ENCODE measurements at regions not wholly inside any gene's neighbourhood (a gene's known extent, or its start where the extent isn't known, plus 50 kb on each side); places are given as distances from the start of the nearest gene placed in this dataset.

- DNase-seq (ENCODE audit: low spot score): no peak
These were observed 111.7 kb downstream of the MYCN start for GRCh38 chr2:16051841-16052564.

GRCh38 chr2:16050908-16051489 lies 110.6 kb downstream of the MYCN start:
- no peak for DNase-seq (ENCODE audit: low spot score)

DNA sequence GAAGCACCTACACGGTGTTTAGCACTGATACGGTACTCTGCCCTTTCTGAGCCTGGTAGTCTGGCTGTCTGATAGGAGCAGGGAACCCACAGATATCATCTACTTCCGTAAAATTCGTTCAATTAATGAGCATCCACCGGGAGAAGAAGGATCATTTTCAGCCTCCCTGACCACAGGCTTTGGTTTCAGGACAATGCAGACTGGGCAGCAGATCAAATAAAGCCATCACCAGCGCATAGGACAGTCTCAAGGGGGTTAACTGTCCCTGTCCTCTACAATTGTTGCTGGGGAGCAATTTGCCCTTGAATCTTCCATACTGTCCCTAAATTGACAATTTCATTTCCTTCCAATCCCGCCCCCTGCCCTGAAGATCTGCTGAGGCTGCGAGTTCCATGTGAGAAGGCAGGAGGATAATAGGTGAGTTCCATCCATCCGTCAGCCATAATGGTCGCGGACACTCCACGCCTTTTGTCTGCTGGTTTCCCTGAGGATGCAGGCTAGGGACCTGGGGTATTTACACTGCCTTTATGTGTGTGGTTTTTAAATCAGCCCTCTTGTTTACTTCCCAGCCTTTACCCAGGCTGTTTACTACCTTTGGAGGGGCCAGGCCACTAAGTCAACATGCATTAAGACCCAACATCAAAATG lies 110.0 kb downstream of the MYCN start:
- DNase-seq (ENCODE audit: low spot score): no peak

DNA sequence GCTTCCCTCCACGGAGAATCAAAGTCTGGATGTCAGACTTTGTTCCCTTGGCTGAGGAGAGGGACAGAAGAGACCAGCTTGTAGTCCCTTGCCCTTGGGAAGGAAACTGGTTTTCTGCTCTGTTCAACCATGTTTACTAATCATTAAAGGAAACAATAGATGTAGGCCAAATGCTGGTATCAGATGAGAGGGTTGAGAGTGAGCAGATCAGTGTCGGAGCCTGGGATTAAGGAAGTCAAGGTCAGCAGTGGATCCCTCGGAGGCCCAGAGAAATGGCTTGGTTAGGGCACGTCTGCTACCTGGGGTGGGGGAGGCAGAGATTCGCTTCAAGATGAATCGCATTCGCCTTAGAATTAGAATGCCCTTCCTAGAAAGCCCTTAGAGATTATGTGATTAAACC lies 109.1 kb downstream of the MYCN start:
- no peak for DNase-seq (ENCODE audit: low spot score)

DNA sequence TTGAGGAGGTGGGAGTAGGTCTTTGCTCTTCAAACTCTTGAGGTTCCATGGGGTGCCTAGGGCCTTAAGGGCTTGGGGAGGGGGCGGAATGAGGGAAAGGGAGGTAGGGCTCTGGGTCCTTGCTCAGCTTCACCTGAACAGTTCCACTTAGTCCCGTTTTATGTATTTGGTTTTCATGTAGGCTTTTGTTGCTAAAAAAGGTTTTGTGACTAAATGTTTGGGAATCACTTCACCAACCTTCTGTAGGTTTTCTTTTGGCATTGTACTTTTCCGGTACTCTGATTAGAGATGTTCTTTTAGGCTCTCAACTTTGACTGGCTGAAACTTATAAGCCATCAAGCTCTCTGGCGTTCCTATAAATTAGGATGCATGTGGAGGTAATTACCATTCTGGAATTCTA lies 108.1 kb downstream of the MYCN start:
- no peak for DNase-seq (ENCODE audit: low spot score)

GRCh38 chr2:16047701-16048100 lies 107.4 kb downstream of the MYCN start:
- no peak for DNase-seq (ENCODE audit: low spot score)

GRCh38 chr2:16046649-16047048 lies 106.3 kb downstream of the MYCN start:
- DNase-seq (ENCODE audit: low spot score): no peak

DNA sequence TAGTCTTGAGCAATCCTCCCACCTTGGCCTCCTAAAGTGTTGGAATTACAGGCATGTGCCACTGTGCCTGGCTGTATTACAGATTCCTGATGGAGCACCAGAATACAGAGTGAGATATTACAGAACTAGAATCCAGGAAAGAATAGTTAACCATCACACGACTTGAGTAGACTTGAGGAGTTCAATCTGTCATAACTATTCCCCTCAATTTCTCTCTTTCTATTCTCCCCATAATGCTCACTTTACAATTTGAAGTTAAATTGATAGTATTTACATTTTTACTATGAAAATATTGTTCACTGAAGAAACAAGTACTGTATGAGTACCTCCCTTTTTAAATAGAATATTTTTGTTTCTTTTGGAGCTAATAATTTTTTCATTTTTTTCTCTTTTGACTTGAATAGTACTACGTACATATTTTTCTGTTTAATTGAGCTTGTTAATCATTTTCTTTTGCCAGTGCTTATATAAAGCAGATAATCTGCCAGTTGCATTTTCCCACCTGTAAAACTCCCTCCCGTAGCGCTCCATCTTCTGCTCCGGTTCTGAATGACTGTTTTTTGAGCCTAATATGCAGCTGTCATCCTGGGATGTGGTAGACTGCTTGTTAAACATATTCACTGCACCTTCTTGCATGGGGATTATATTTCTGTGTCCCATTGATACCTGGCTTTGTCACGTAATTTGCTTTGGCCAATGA lies 105.5 kb downstream of the MYCN start:
- DNase-seq (ENCODE audit: low spot score): no peak

GRCh38 chr2:16044946-16045456 lies 104.7 kb downstream of the MYCN start:
- DNase-seq (ENCODE audit: low spot score): no peak

DNA sequence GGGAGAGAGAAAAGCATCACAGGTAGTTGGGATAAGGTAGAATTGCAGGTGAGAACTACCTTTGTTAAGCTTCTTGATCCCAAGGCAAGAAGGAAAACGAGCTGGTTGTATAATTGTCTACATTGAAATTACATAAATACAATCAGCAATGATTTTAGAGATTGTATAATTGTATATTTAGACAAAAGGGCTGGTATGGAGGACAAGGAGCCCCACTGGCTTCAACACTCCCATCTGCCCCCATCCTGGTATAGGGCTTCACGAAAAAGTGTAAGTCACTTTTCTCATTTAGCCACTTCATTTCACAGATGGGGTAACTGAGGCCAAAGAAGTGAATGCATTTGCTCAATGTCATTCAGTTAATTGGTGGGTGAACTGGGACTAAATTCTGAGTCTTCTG lies 103.3 kb downstream of the MYCN start:
- DNase-seq (ENCODE audit: low spot score): no peak

DNA sequence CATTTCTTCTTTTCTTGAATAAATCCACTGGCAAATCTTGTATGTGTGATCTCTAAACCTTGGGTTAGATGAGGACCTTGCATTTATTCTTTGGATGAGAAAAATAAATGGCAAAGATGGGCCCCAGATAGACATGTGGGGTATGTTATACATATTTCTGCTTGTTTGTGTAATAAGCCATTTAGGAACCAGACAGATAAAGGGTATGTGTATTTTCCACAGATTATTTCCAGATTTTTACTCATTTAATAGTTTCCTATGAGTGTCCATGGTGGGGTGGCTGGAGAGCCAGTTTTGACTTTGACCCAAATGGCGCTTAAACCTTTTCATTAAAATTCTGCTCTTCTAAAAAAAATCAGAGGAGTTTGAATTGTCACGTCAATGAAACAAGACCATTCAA lies 102.8 kb downstream of the MYCN start:
- no peak for DNase-seq (ENCODE audit: low spot score)

- no peak for DNase-seq (ENCODE audit: low spot score)
These were observed 101.9 kb downstream of the MYCN start for GRCh38 chr2:16042201-16042700.

GRCh38 chr2:16040271-16041010 lies 100.1 kb downstream of the MYCN start:
- no peak for DNase-seq (ENCODE audit: low spot score)

- no peak for DNase-seq (ENCODE audit: low spot score)
These were observed 99.5 kb downstream of the MYCN start for GRCh38 chr2:16039823-16040222.

- DNase-seq (ENCODE audit: low spot score): no peak
These were observed 98.7 kb downstream of the MYCN start for GRCh38 chr2:16039055-16039454.

DNA sequence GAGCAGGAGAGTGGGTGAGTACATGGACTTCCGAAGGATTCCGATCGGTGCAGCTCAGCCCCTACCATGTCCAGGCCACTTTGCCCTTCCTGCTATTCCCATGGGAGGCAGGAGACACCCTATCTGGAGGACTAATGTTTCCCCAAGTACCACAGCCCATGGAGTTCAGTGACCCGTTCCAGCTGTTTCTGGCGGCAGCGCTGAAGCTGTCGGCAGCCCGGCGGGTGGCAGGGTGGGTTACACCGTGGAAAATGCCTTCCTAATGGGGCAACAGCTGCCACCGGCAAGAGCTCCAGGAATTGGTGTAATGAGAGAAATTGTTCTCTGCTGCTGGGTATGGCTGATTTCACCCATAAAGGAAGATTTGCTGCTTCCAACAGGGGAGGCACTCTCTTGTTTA lies 98.3 kb downstream of the MYCN start:
- no peak for DNase-seq (ENCODE audit: low spot score)

GRCh38 chr2:16037808-16038457 lies 97.6 kb downstream of the MYCN start:
- DNase-seq (ENCODE audit: low spot score): no peak

GRCh38 chr2:16036951-16037350 lies 96.6 kb downstream of the MYCN start:
- DNase-seq (ENCODE audit: low spot score): no peak

DNA sequence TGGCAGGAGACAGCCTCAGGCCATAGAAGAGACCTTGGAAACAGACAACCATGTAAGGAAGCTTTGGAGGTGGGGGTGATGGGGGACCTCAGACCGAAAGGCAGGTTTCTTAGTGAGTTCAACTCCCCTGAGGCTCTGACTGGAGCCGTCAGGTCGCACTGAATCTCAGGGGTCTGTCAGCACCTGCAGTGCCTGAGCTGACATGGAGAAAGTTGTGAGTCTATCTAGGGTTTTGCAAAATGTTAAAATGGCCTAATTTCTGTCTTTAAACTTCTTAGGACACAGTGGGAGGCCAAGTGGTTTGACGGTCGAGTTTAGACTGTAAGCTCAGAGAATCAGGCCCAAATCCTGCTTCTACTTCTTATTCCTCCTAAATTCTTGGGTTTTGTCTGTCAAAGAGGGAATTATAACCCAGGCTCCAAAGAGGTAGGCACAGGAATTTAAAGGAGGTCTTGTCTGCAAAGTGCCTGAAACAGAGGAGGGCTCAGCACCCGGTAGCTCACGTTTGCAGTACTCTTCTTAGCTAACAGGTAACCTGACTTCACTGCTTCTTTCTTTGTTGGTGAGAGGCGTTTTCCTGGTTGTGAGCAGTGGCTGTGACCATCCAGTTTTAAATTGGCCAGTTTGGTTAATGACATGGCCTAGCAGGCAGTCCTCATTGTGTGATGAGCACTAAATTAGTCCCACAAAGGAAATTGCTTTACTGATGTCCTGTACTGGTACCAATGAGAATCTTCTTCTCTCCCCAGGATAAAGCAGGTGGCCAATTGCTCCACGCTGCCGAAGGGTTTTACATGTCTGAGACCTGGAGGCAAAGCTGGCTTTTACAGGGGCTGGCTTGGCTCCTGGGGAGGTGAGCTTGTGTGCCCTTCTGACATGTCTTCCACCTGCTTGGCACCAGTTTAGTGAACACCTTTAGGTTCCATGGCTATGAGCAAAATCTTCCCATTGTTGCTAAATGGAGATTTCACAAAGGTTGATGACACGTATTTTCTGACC lies 95.7 kb downstream of the MYCN start:
- no peak for DNase-seq (ENCODE audit: low spot score)
